ENCODE measurements at regions not wholly inside any gene's neighbourhood (a gene's known extent, or its start where the extent isn't known, plus 50 kb on each side); places are given as distances from the start of the nearest gene placed in this dataset.

GRCh38 chr13:29923554-29924481, 73.4 kb upstream of the UBL3 start:
- no peak overlapping the region for H3K4me3 ChIP-seq
- TF ChIP-seq CTCF (IDR thresholded peaks at IDR 0.05): peak; percentile 77
- peak overlapping the region; percentile 86 for H3K27ac ChIP-seq
- no peaks in the 10 kb centered on the region for H3K36me3 ChIP-seq
- H3K27me3 ChIP-seq: no peaks in the 10 kb centered on the region
- DNase-seq (peak; percentile 91), ATAC-seq (peak; percentile 89)
- peaks cover 29% of the 10 kb centered on the region for H3K4me1 ChIP-seq
- H3K9me3 ChIP-seq: no peaks in the 10 kb centered on the region
- intact Hi-C loops (cut with DNase I): loop anchor here (10.0 kb wide), 1 partner anchor 191 kb away; no protein-coding TSS in a partner anchor

- no peaks in the 10 kb centered on the region for H3K36me3 ChIP-seq
- H3K9me3 ChIP-seq: no peaks in the 10 kb centered on the region
- DNase-seq: no peak
- no peak overlapping the region for H3K4me3 ChIP-seq
- intact Hi-C loops (cut with DNase I): loop anchor here (10.0 kb wide), 1 partner anchor 192 kb away; no protein-coding TSS in a partner anchor
- peak overlapping the region; percentile 86 for H3K27ac ChIP-seq
- no peak for ATAC-seq
- no peak for TF ChIP-seq CTCF (IDR thresholded peaks at IDR 0.05)
- H3K27me3 ChIP-seq: no peaks in the 10 kb centered on the region
- H3K4me1 ChIP-seq: peaks cover 29% of the 10 kb centered on the region
Observed at GRCh38 chr13:29922896-29923295, 72.5 kb upstream of the UBL3 start.

- peak overlapping the region; percentile 86 for H3K27ac ChIP-seq
- intact Hi-C loops (cut with DNase I): loop anchor here (10.0 kb wide), 1 partner anchor 192 kb away; no protein-coding TSS in a partner anchor
- no peaks in the 10 kb centered on the region for H3K27me3 ChIP-seq
- DNase-seq (no peak), ATAC-seq (no peak)
- no peak for TF ChIP-seq CTCF (IDR thresholded peaks at IDR 0.05)
- no peak overlapping the region for H3K4me3 ChIP-seq
- H3K9me3 ChIP-seq: no peaks in the 10 kb centered on the region
- H3K36me3 ChIP-seq: no peaks in the 10 kb centered on the region
- H3K4me1 ChIP-seq: peaks cover 29% of the 10 kb centered on the region
Observed at GRCh38 chr13:29922281-29922821, 71.9 kb upstream of the UBL3 start.

GRCh38 chr13:29921542-29921941, 71.1 kb upstream of the UBL3 start:
- peaks cover 29% of the 10 kb centered on the region for H3K4me1 ChIP-seq
- no peak overlapping the region for H3K4me3 ChIP-seq
- ATAC-seq (no peak), DNase-seq (no peak)
- no peaks in the 10 kb centered on the region for H3K9me3 ChIP-seq
- no peak for TF ChIP-seq CTCF (IDR thresholded peaks at IDR 0.05)
- H3K36me3 ChIP-seq: no peaks in the 10 kb centered on the region
- H3K27ac ChIP-seq: no peak overlapping the region
- H3K27me3 ChIP-seq: no peaks in the 10 kb centered on the region
- intact Hi-C loops (cut with DNase I): loop anchor here (10.0 kb wide), 1 partner anchor 193 kb away; no protein-coding TSS in a partner anchor

- H3K4me3 ChIP-seq: no peak overlapping the region
- TF ChIP-seq CTCF (IDR thresholded peaks at IDR 0.05): no peak
- intact Hi-C loops (cut with DNase I): loop anchor here (10.0 kb wide), 1 partner anchor 195 kb away; no protein-coding TSS in a partner anchor
- H3K27me3 ChIP-seq: no peaks in the 10 kb centered on the region
- no peaks in the 10 kb centered on the region for H3K36me3 ChIP-seq
- ATAC-seq: no peak
- peaks cover 18% of the 10 kb centered on the region for H3K4me1 ChIP-seq
- DNase-seq: no peak
- no peak overlapping the region for H3K27ac ChIP-seq
- H3K9me3 ChIP-seq: no peaks in the 10 kb centered on the region
Observed at GRCh38 chr13:29920025-29920643, 69.7 kb upstream of the UBL3 start.

Measured in upper lobe of right lung (tissue), 1 donor.